ENCODE measurements at regions not wholly inside any gene's neighbourhood (a gene's known extent, or its start where the extent isn't known, plus 50 kb on each side); places are given as distances from the start of the nearest gene placed in this dataset.

- no peak for DNase-seq (ENCODE audit: low spot score)
- TF ChIP-seq EZH2 (IDR thresholded peaks at IDR 0.05; ENCODE audit: borderline replicate concordance, low read depth, low read length, poor library complexity, severe bottlenecking) (no peak), CTCF (conservative IDR thresholded peaks at IDR 0.05; ENCODE audit: low read depth, low read length) (no peak)
- Histone ChIP-seq H3K27me3 (replicated peaks; ENCODE audit: insufficient read depth, low read depth, low read length, poor library complexity) (no peaks in the 10 kb centered on the region), H3K4me3 (ENCODE audit: low read depth, low read length, poor library complexity, severe bottlenecking) (no peak overlapping the region), H3K9me3 (ENCODE audit: low read depth, low read length, poor library complexity, severe bottlenecking) (no peaks in the 10 kb centered on the region), H3K36me3 (ENCODE audit: insufficient read depth, low read length, poor library complexity, severe bottlenecking) (no peaks in the 10 kb centered on the region), H3K27ac (ENCODE audit: low read depth, low read length, poor library complexity, severe bottlenecking) (no peak overlapping the region), H3K4me1 (ENCODE audit: insufficient read depth, low read length, poor library complexity, severe bottlenecking) (no peaks in the 10 kb centered on the region)
- CTCF ChIA-PET: no interaction called here
- intact Hi-C loops (cut with micrococcal nuclease; ENCODE audit: unreplicated experiment): no loop called here
- POLR2A ChIA-PET (ENCODE audit: low non-redundant PET): no interaction called here
- BruUV-seq (replicated peaks): no TSS peak
Observed at GRCh38 chr5:124572971-124573370, 173.5 kb downstream of the ZNF608 start.

- ChIA-PET POLR2A (ENCODE audit: low non-redundant PET) (no interaction called here), CTCF (no interaction called here)
- intact Hi-C loops (cut with micrococcal nuclease; ENCODE audit: unreplicated experiment): no loop called here
- DNase-seq (ENCODE audit: low spot score): no peak
- Histone ChIP-seq H3K27me3 (replicated peaks; ENCODE audit: insufficient read depth, low read depth, low read length, poor library complexity) (no peaks in the 10 kb centered on the region), H3K4me3 (ENCODE audit: low read depth, low read length, poor library complexity, severe bottlenecking) (no peak overlapping the region), H3K4me1 (ENCODE audit: insufficient read depth, low read length, poor library complexity, severe bottlenecking) (no peaks in the 10 kb centered on the region), H3K36me3 (ENCODE audit: insufficient read depth, low read length, poor library complexity, severe bottlenecking) (no peaks in the 10 kb centered on the region), H3K9me3 (ENCODE audit: low read depth, low read length, poor library complexity, severe bottlenecking) (no peaks in the 10 kb centered on the region), H3K27ac (ENCODE audit: low read depth, low read length, poor library complexity, severe bottlenecking) (no peak overlapping the region)
- TF ChIP-seq CTCF (conservative IDR thresholded peaks at IDR 0.05; ENCODE audit: low read depth, low read length) (no peak), EZH2 (IDR thresholded peaks at IDR 0.05; ENCODE audit: borderline replicate concordance, low read depth, low read length, poor library complexity, severe bottlenecking) (no peak)
- no TSS peak for BruUV-seq (replicated peaks)
Observed at GRCh38 chr5:124570285-124571035, 176.0 kb downstream of the ZNF608 start.

- no peak for DNase-seq (ENCODE audit: low spot score)
- no peaks in the 10 kb centered on the region for H3K9me3 ChIP-seq (ENCODE audit: low read depth, low read length, poor library complexity, severe bottlenecking)
- no peaks in the 10 kb centered on the region for H3K27me3 ChIP-seq (replicated peaks; ENCODE audit: insufficient read depth, low read depth, low read length, poor library complexity)
- no peak overlapping the region for H3K4me3 ChIP-seq (ENCODE audit: low read depth, low read length, poor library complexity, severe bottlenecking)
- intact Hi-C loops (cut with micrococcal nuclease; ENCODE audit: unreplicated experiment): no loop called here
- TF ChIP-seq EZH2 (IDR thresholded peaks at IDR 0.05; ENCODE audit: borderline replicate concordance, low read depth, low read length, poor library complexity, severe bottlenecking) (no peak), CTCF (conservative IDR thresholded peaks at IDR 0.05; ENCODE audit: low read depth, low read length) (no peak)
- no peak overlapping the region for H3K27ac ChIP-seq (ENCODE audit: low read depth, low read length, poor library complexity, severe bottlenecking)
- H3K36me3 ChIP-seq (ENCODE audit: insufficient read depth, low read length, poor library complexity, severe bottlenecking): no peaks in the 10 kb centered on the region
- no TSS peak for BruUV-seq (replicated peaks)
- ChIA-PET CTCF (no interaction called here), POLR2A (ENCODE audit: low non-redundant PET) (no interaction called here)
- H3K4me1 ChIP-seq (ENCODE audit: insufficient read depth, low read length, poor library complexity, severe bottlenecking): no peaks in the 10 kb centered on the region
Observed at GRCh38 chr5:124566875-124567450, 179.5 kb downstream of the ZNF608 start.
